ENCODE measurements at regions not wholly inside any gene's neighbourhood (a gene's known extent, or its start where the extent isn't known, plus 50 kb on each side); places are given as distances from the start of the nearest gene placed in this dataset.

DNA sequence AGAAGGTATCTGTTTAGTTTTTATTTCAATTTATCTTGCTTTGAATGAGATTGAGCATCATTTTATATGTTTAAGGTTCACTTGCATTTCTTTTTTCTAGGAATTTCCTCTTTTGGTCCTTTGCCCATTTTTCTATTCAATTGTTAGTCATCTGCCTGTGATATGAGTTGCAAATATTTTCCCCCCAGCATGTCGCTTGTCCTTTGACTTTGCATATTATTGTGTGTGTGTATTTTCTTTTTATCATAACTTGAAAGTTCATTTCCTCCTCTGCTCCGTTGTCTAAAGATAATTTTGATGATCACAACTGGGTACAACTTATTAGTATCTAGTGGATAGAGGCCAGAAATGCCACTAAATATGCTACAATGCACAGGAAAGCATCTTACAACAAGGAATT lies 132.7 kb upstream of the MDFIC start:
- CTCF ChIA-PET (ENCODE audit: partially characterized antibody): no interaction called here

DNA sequence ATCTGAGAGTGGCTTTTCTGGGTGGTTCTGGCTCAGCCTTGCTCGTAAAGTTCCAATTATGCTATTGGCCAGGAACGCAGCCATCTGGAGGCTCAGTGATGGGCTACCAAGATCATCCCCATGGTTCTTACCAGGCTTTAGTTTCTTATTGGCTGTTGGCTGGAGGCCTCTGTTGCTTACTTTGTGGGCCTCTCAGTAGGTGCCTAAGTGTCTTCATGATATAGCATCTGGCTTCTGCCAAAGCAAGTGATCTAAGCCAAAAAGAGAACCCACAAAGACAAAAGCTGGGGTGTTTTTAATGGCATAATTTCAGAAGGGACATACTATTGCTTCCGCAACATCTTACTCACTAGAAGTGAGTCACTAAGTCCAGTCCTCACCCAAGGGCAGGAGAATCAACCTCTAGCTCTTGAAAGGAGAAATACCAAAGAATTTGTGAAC lies 132.0 kb upstream of the MDFIC start:
- H3K4me3 Mint-ChIP-seq: no peak overlapping the region
- intact Hi-C loops (cut with micrococcal nuclease): no loop called here
- no peak for DNase-seq
- no peaks in the 10 kb centered on the region for H3K36me3 ChIP-seq (ENCODE audit: insufficient read depth, low read length)
- H3K4me1 ChIP-seq (ENCODE audit: insufficient read depth, low read length): no peaks in the 10 kb centered on the region
- peaks cover 4 to 6% of the 10 kb centered on the region in 2 donors for H3K27me3 Mint-ChIP-seq
- H3K9me3 ChIP-seq (ENCODE audit: control insufficient read depth in 1 of 2, low read length in 2 of 2): no peaks in the 10 kb centered on the region
- H3K36me3 Mint-ChIP-seq: no peaks in the 10 kb centered on the region
- H3K27me3 ChIP-seq (ENCODE audit: insufficient read depth, low read length): no peaks in the 10 kb centered on the region
- H3K9me3 Mint-ChIP-seq: peaks cover 0 to 3% (median 2%) of the 10 kb centered on the region in 8 donors
- no peak overlapping the region for H3K27ac Mint-ChIP-seq
- no peak overlapping the region for H3K4me3 ChIP-seq (ENCODE audit: low read length in 2 of 2)
- ChIA-PET CTCF (ENCODE audit: partially characterized antibody) (no interaction called here), POLR2A (ENCODE audit: partially characterized antibody) (no interaction called here)
- peaks cover 11 to 24% (median 17%) of the 10 kb centered on the region in 4 donors for H3K4me1 Mint-ChIP-seq
- H3K27ac ChIP-seq (ENCODE audit: low read depth, low read length): no peak overlapping the region

More for the DNA sequence above, 132.7 kb upstream of the MDFIC start:
- H3K27me3 ChIP-seq (ENCODE audit: insufficient read depth, low read length): no peaks in the 10 kb centered on the region
- intact Hi-C loops (cut with micrococcal nuclease): no loop called here
- Mint-ChIP-seq H3K4me1 (peaks cover 15 to 26% (median 18%) of the 10 kb centered on the region in 4 donors), H3K4me3 (no peak overlapping the region), H3K9me3 (peaks cover 0 to 3% (median 2%) of the 10 kb centered on the region in 8 donors), H3K36me3 (no peaks in the 10 kb centered on the region), H3K27me3 (peaks cover 2 to 6% of the 10 kb centered on the region in 2 donors), H3K27ac (no peak overlapping the region)
- no peaks in the 10 kb centered on the region for H3K4me1 ChIP-seq (ENCODE audit: insufficient read depth, low read length)
- H3K4me3 ChIP-seq (ENCODE audit: low read length in 2 of 2): no peak overlapping the region
- H3K9me3 ChIP-seq (ENCODE audit: control insufficient read depth in 1 of 2, low read length in 2 of 2): no peaks in the 10 kb centered on the region
- no peak overlapping the region for H3K27ac ChIP-seq (ENCODE audit: low read depth, low read length)
- H3K36me3 ChIP-seq (ENCODE audit: insufficient read depth, low read length): no peaks in the 10 kb centered on the region
- no peak for DNase-seq
- POLR2A ChIA-PET (ENCODE audit: partially characterized antibody): no interaction called here

DNA sequence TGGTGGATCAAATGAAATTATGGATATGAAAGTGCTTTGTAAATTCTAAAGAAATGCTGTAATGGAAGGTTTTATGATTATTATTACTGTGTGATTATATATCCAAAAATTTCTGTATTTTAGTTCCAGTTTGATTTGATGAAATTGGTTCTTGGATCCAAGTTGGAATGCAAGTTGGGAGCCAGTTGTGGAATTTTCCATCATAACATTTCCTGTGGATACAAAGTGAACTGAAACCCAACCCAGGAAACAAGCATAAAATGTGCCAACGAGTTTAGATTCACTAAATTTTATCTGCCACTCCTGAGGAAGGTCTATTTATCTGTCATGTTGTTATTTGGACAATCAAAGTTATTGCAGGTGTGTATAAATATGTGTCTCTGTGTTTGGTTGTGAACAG lies 131.4 kb upstream of the MDFIC start:
- POLR2A ChIA-PET (ENCODE audit: partially characterized antibody): no interaction called here
- peaks cover 0 to 3% (median 2%) of the 10 kb centered on the region in 8 donors for H3K9me3 Mint-ChIP-seq

GRCh38 chr7:114791771-114792170 lies 130.1 kb upstream of the MDFIC start:
- H3K4me3 Mint-ChIP-seq: no peak overlapping the region
- CTCF ChIA-PET (ENCODE audit: partially characterized antibody): no interaction called here
- no peak overlapping the region for H3K27ac Mint-ChIP-seq
- H3K27me3 Mint-ChIP-seq: peaks cover 1 to 11% of the 10 kb centered on the region in 2 donors
- POLR2A ChIA-PET (ENCODE audit: partially characterized antibody): no interaction called here
- H3K36me3 ChIP-seq (ENCODE audit: insufficient read depth, low read length): no peaks in the 10 kb centered on the region
- H3K4me1 ChIP-seq (ENCODE audit: insufficient read depth, low read length): no peaks in the 10 kb centered on the region
- intact Hi-C loops (cut with micrococcal nuclease): no loop called here
- H3K27me3 ChIP-seq (ENCODE audit: insufficient read depth, low read length): no peaks in the 10 kb centered on the region
- H3K9me3 ChIP-seq (ENCODE audit: control insufficient read depth in 1 of 2, low read length in 2 of 2): no peaks in the 10 kb centered on the region
- no peak for DNase-seq
- no peaks in the 10 kb centered on the region for H3K36me3 Mint-ChIP-seq
- H3K4me1 Mint-ChIP-seq: peaks cover 4 to 14% (median 10%) of the 10 kb centered on the region in 4 donors
- H3K9me3 Mint-ChIP-seq: peaks cover 0 to 3% (median 2%) of the 10 kb centered on the region in 8 donors
- no peak overlapping the region for H3K27ac ChIP-seq (ENCODE audit: low read depth, low read length)
- H3K4me3 ChIP-seq (ENCODE audit: low read length in 2 of 2): no peak overlapping the region

More for the DNA sequence above, 131.4 kb upstream of the MDFIC start:
- Histone ChIP-seq H3K4me3 (ENCODE audit: low read length in 2 of 2) (no peak overlapping the region), H3K36me3 (ENCODE audit: insufficient read depth, low read length) (no peaks in the 10 kb centered on the region), H3K27me3 (ENCODE audit: insufficient read depth, low read length) (no peaks in the 10 kb centered on the region), H3K4me1 (ENCODE audit: insufficient read depth, low read length) (no peaks in the 10 kb centered on the region), H3K9me3 (ENCODE audit: control insufficient read depth in 1 of 2, low read length in 2 of 2) (no peaks in the 10 kb centered on the region), H3K27ac (ENCODE audit: low read depth, low read length) (no peak overlapping the region)
- intact Hi-C loops (cut with micrococcal nuclease): no loop called here
- Mint-ChIP-seq H3K4me3 (no peak overlapping the region), H3K4me1 (peaks cover 11 to 21% (median 17%) of the 10 kb centered on the region in 4 donors), H3K27ac (no peak overlapping the region), H3K27me3 (peaks cover 2 to 7% of the 10 kb centered on the region in 2 donors), H3K36me3 (no peaks in the 10 kb centered on the region)
- CTCF ChIA-PET (ENCODE audit: partially characterized antibody): no interaction called here
- no peak for DNase-seq

- Histone ChIP-seq H3K9me3 (ENCODE audit: control insufficient read depth in 1 of 2, low read length in 2 of 2) (no peaks in the 10 kb centered on the region), H3K36me3 (ENCODE audit: insufficient read depth, low read length) (no peaks in the 10 kb centered on the region), H3K4me1 (ENCODE audit: insufficient read depth, low read length) (no peaks in the 10 kb centered on the region), H3K27me3 (ENCODE audit: insufficient read depth, low read length) (no peaks in the 10 kb centered on the region), H3K27ac (ENCODE audit: low read depth, low read length) (no peak overlapping the region), H3K4me3 (ENCODE audit: low read length in 2 of 2) (no peak overlapping the region)
- Mint-ChIP-seq H3K36me3 (no peaks in the 10 kb centered on the region), H3K4me3 (peak overlapping the region in 1 of 8 donors; percentile 17), H3K4me1 (peaks cover 4 to 14% (median 10%) of the 10 kb centered on the region in 4 donors), H3K9me3 (peaks cover 0 to 3% (median 2%) of the 10 kb centered on the region in 8 donors), H3K27me3 (peaks cover 3 to 11% of the 10 kb centered on the region in 2 donors), H3K27ac (no peak overlapping the region)
- intact Hi-C loops (cut with micrococcal nuclease): no loop called here
- ChIA-PET CTCF (ENCODE audit: partially characterized antibody) (no interaction called here), POLR2A (ENCODE audit: partially characterized antibody) (no interaction called here)
- DNase-seq: no peak
Observed at GRCh38 chr7:114793155-114793845, 128.6 kb upstream of the MDFIC start.

DNA sequence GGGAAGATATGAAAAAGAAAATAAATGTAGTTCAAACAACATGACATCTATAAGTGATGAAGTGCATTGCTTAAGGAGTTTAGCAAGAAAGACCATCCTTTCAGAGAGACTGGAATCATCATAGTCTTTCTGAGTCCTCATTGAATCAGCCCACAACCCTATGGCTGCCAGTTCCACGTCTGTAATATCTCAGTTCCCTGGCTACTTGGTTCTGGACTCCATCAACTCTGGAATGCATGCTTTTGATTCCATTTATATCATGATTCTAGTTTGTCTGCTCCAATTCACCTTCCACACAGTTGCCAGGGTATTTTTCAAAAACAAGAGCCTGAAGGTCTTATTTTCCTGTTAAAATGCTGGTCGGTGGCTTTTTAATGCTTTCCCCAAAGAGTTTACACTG lies 126.4 kb upstream of the MDFIC start:
- Mint-ChIP-seq H3K36me3 (no peaks in the 10 kb centered on the region), H3K27ac (no peak overlapping the region), H3K4me3 (no peak overlapping the region), H3K4me1 (peaks cover 7 to 11% (median 8%) of the 10 kb centered on the region in 4 donors), H3K27me3 (peaks cover 3 to 9% of the 10 kb centered on the region in 2 donors), H3K9me3 (no peaks in the 10 kb centered on the region)
- no peaks in the 10 kb centered on the region for H3K4me1 ChIP-seq (ENCODE audit: insufficient read depth, low read length)
- no peak for DNase-seq
- ChIA-PET POLR2A (ENCODE audit: partially characterized antibody) (no interaction called here), CTCF (ENCODE audit: partially characterized antibody) (no interaction called here)
- H3K36me3 ChIP-seq (ENCODE audit: insufficient read depth, low read length): no peaks in the 10 kb centered on the region
- H3K27ac ChIP-seq (ENCODE audit: low read depth, low read length): no peak overlapping the region
- H3K4me3 ChIP-seq (ENCODE audit: low read length in 2 of 2): no peak overlapping the region
- intact Hi-C loops (cut with micrococcal nuclease): no loop called here
- H3K9me3 ChIP-seq (ENCODE audit: control insufficient read depth in 1 of 2, low read length in 2 of 2): no peaks in the 10 kb centered on the region
- H3K27me3 ChIP-seq (ENCODE audit: insufficient read depth, low read length): no peaks in the 10 kb centered on the region

- no peak overlapping the region for H3K4me3 ChIP-seq (ENCODE audit: low read length in 2 of 2)
- Mint-ChIP-seq H3K27me3 (peaks cover 2 to 6% of the 10 kb centered on the region in 2 donors), H3K4me3 (no peak overlapping the region), H3K9me3 (no peaks in the 10 kb centered on the region), H3K27ac (no peak overlapping the region), H3K4me1 (peaks cover 0 to 4% (median 3%) of the 10 kb centered on the region in 4 donors), H3K36me3 (no peaks in the 10 kb centered on the region)
- H3K36me3 ChIP-seq (ENCODE audit: insufficient read depth, low read length): no peaks in the 10 kb centered on the region
- no peaks in the 10 kb centered on the region for H3K27me3 ChIP-seq (ENCODE audit: insufficient read depth, low read length)
- no peak overlapping the region for H3K27ac ChIP-seq (ENCODE audit: low read depth, low read length)
- POLR2A ChIA-PET (ENCODE audit: partially characterized antibody): no interaction called here
- no peaks in the 10 kb centered on the region for H3K9me3 ChIP-seq (ENCODE audit: control insufficient read depth in 1 of 2, low read length in 2 of 2)
- intact Hi-C loops (cut with micrococcal nuclease): no loop called here
- H3K4me1 ChIP-seq (ENCODE audit: insufficient read depth, low read length): no peaks in the 10 kb centered on the region
- DNase-seq: no peak
- CTCF ChIA-PET (ENCODE audit: partially characterized antibody): no interaction called here
Observed at GRCh38 chr7:114799628-114800028, 122.3 kb upstream of the MDFIC start.
